Lower lobe of right lung (tissue), 2 donors: ENCODE measurements at regions not wholly inside any gene's neighbourhood (a gene's known extent, or its start where the extent isn't known, plus 50 kb on each side); places are given as distances from the start of the nearest gene placed in this dataset.

ENCODE experiments used
- ATAC-seq, 2 donors: fragments of 200-7000 bp; cut with Tn5 transposase; one replicate each; pipeline ENCODE4 v1.9.1; 2020 to 2022; ENCODE audit warnings: mild to moderate bottlenecking in 2 of 2, moderate library complexity in 2 of 2
- DNase-seq: peaks from one replicate; pipeline ENCODE4 v3.0.0-alpha.2; 2020
- H3K27ac ChIP-seq: fragments of 200-600 bp; one replicate; pipeline ENCODE4 v1.8.0; 2022
- H3K27me3 ChIP-seq: fragments of 200-600 bp; one replicate; pipeline ENCODE4 v1.8.0; 2022; ENCODE audit warnings: low read depth
- H3K36me3 ChIP-seq: fragments of 200-600 bp; one replicate; pipeline ENCODE4 v1.8.0; 2022; ENCODE audit warnings: mild to moderate bottlenecking
- H3K4me1 ChIP-seq: fragments of 200-600 bp; one replicate; pipeline ENCODE4 v1.8.0; 2022
- H3K4me3 ChIP-seq: fragments of 200-600 bp; one replicate; pipeline ENCODE4 v1.8.0; 2022; ENCODE audit warnings: mild to moderate bottlenecking
- H3K9me3 ChIP-seq: fragments of 200-600 bp; one replicate; pipeline ENCODE4 v1.8.0; 2022
- intact Hi-C: fragments of 100-400 bp; cut with DNase I; formaldehyde crosslinking; loops from one replicate; pipeline ENCODE4 v1.11.0; 2022
- TF ChIP-seq, protein P1 (sequence below): fragments of 200-600 bp; IDR thresholded peaks from one replicate; pipeline ENCODE4 v1.8.0; 2022; ENCODE audit warnings: antibody characterized with exemption, mild to moderate bottlenecking
- donor health status: DM: no; HTN: yes; CAD: no; lungs with severe emphysema.

DNA sequence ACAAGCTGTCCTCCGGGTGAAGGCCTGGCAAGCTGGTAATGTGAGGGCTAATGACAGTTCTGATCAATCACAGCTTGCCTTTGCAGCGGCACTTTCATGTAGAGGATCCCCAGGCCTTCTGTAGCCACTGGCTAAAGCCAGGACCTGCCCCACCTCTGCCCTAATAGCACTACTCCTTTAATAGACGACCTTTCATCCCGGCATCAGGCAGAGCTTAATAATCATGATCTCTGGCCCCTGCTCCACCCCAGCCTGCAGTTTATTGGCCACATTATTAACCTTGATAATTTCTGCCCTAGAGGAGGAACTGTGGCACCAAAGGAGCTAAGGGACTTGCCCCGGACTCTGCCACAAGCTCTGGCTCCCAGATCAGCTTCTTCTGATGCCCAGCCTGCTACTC lies 142.3 kb upstream of the TBX3 start:
- intact Hi-C loops = no loop called here
- Histone ChIP-seq H3K9me3 (no peaks in the 10 kb centered on the region), H3K27ac (no peak overlapping the region), H3K27me3 (no peaks in the 10 kb centered on the region), H3K4me1 (no peaks in the 10 kb centered on the region), H3K36me3 (no peaks in the 10 kb centered on the region), H3K4me3 (no peak overlapping the region)
- DNase-seq = no peak
- no peak for ATAC-seq
- TF ChIP-seq, protein P1, sequence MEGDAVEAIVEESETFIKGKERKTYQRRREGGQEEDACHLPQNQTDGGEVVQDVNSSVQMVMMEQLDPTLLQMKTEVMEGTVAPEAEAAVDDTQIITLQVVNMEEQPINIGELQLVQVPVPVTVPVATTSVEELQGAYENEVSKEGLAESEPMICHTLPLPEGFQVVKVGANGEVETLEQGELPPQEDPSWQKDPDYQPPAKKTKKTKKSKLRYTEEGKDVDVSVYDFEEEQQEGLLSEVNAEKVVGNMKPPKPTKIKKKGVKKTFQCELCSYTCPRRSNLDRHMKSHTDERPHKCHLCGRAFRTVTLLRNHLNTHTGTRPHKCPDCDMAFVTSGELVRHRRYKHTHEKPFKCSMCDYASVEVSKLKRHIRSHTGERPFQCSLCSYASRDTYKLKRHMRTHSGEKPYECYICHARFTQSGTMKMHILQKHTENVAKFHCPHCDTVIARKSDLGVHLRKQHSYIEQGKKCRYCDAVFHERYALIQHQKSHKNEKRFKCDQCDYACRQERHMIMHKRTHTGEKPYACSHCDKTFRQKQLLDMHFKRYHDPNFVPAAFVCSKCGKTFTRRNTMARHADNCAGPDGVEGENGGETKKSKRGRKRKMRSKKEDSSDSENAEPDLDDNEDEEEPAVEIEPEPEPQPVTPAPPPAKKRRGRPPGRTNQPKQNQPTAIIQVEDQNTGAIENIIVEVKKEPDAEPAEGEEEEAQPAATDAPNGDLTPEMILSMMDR = no peak

DNA sequence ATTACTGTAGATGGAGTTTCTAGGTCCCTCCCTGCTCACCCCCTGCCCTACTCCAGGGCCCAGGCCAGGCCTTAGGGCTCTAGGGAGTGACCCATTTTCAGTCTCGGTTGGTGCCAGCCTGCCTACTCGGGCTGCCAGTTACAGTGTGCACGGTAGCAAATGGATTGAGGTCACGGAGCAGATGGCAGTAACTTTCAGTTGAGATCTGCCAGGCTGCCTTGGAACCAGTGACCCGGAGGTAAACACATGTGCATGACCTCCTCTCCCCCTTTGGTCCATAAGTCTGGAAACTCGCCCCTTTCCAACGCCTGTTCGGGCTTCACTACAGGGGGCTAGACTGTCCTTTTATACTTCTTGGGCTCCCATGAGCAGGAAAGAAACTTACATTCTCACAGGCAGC lies 139.7 kb upstream of the TBX3 start:
- Histone ChIP-seq H3K27ac (no peak overlapping the region), H3K27me3 (no peaks in the 10 kb centered on the region), H3K36me3 (no peaks in the 10 kb centered on the region), H3K9me3 (no peaks in the 10 kb centered on the region), H3K4me1 (no peaks in the 10 kb centered on the region), H3K4me3 (no peak overlapping the region)
- TF ChIP-seq, protein P1 = no peak
- ATAC-seq (no peak), DNase-seq (no peak)
- intact Hi-C loops = no loop called here

DNA sequence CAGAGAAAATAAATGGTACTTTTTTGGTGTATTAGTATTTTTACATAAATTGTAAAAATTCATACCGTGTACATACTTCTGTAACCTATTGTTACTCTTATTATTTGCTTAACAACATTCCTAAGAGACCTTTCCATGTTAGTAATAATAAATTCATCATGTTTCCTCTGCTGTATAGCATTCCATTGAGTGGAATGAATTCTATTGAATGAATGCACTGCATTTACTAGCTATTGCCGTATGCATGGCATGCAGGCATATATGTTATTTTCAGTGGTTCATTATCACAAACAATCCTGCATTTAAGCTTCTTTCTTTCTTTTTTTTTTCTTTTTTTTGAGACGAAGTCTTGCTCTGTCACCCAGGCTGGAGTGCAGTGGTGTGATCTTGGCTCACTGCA lies 137.6 kb upstream of the TBX3 start:
- TF ChIP-seq, protein P1 = no peak
- Histone ChIP-seq H3K9me3 (no peaks in the 10 kb centered on the region), H3K27ac (no peak overlapping the region), H3K36me3 (no peaks in the 10 kb centered on the region), H3K4me1 (no peaks in the 10 kb centered on the region), H3K27me3 (no peaks in the 10 kb centered on the region), H3K4me3 (no peak overlapping the region)
- no peak for ATAC-seq
- intact Hi-C loops = no loop called here
- DNase-seq = no peak

DNA sequence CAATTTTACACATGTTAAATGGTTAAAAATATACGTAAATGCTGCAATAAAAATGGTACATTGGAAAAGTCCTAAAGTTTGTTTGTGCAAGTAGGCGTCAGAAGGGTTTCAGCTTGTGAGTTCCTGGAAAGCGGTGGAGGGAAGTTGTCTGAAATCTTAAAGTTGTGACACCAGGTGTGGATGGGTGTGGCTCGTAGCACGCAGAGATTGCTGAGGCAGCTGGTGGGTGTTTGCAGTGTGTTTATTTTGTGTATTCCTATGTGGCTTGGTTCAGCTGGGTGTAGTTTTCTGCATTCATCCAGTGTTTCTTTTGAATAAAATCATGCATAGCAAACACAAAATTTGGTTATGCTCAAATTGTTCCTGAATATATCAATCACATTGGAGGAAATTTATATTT lies 136.8 kb upstream of the TBX3 start:
- intact Hi-C loops = no loop called here
- TF ChIP-seq, protein P1 = no peak
- H3K4me3 ChIP-seq = no peak overlapping the region
- H3K27ac ChIP-seq = no peak overlapping the region
- H3K4me1 ChIP-seq = no peaks in the 10 kb centered on the region
- ATAC-seq = no peak
- H3K9me3 ChIP-seq = no peaks in the 10 kb centered on the region
- no peaks in the 10 kb centered on the region for H3K36me3 ChIP-seq
- H3K27me3 ChIP-seq = no peaks in the 10 kb centered on the region
- DNase-seq = no peak

DNA sequence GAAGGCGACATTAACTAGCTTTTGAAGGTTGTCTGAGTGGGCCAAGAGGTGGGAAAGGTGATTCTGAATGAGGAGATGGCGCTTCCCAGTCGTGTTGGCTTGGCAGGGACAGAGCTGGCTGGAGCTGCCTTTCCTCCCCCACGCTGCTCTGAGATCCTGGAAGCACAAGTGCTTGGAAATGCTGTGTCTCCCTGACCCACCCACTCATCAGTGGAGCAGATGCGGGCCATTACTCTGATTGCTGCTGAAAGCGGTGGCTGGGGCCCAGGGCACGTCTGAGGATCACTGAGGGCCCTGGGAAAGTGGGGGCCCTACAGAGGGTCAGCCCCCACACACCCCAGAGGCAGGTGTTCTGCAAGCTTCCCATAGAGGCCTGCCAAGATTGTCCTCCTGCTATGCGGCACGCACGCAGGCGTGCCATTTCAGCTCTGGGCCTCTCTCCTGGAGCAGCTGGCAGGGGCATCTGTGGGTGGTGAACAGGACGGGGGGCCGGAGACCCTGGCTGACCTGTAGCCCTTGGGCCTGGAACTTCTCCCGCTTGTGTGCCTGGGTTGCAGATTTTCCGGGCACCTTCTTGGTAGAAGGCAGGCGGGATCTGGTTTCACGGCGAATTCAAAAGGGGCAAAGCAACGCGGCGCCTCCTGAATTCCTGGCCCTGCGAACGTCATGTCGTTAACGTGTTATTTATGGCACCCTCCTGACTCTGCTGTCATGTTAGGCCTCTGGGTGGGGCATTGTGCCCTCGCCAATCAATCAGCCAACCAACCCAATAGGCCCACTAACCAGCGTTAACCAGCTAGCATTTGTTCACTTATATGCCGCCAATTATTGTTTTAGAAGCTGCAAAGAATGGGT lies 133.8 kb upstream of the TBX3 start:
- H3K36me3 ChIP-seq = no peaks in the 10 kb centered on the region
- intact Hi-C loops = no loop called here
- H3K27ac ChIP-seq = no peak overlapping the region
- ATAC-seq (no peak), DNase-seq (no peak)
- H3K27me3 ChIP-seq = no peaks in the 10 kb centered on the region
- TF ChIP-seq, protein P1 = no peak
- H3K4me1 ChIP-seq = peaks cover 8% of the 10 kb centered on the region
- no peak overlapping the region for H3K4me3 ChIP-seq
- H3K9me3 ChIP-seq = no peaks in the 10 kb centered on the region
